Activated CD4-positive, alpha-beta T cell treated with anti-CD3 and anti-CD28 coated beads for 36 hours (primary cell): ENCODE measurements at regions not wholly inside any gene's neighbourhood (a gene's known extent, or its start where the extent isn't known, plus 50 kb on each side); places are given as distances from the start of the nearest gene placed in this dataset.
"Not testable (repeated sequence)": the region's sequence is repeated elsewhere in the genome, so short reads cannot be mapped to it uniquely, and the experiment has no call there.

Experiments
- ATAC-seq: fragments of 200-7000 bp; cut with Tn5 transposase; one replicate; pipeline ENCODE4 v1.10.0; 2021; ENCODE audit warnings: mild to moderate bottlenecking, moderate library complexity
- CTCF ChIA-PET: fragments of 350-600 bp; sonication (Branson Sonifier 250); formaldehyde crosslinking; loops from one replicate; lab custom pipeline; 2021; ENCODE audit warnings: antibody characterized with exemption; lab: Charles Lee
- POLR2A ChIA-PET: fragments of 350-600 bp; sonication (Branson Sonifier 250); formaldehyde crosslinking; loops from one replicate; lab custom pipeline; 2021; ENCODE audit warnings: antibody characterized with exemption, inconsistent platforms; lab: Charles Lee
- DNase-seq: peaks from one replicate; pipeline ENCODE4 v3.0.0-alpha.2; 2020
- H3K27ac Mint-ChIP-seq: one replicate; pipeline ENCODE4 v1.8.0; 2021; ENCODE audit warnings: mixed read lengths
- H3K27me3 Mint-ChIP-seq: one replicate; pipeline ENCODE4 v1.8.0; 2021; ENCODE audit warnings: mixed read lengths
- H3K36me3 Mint-ChIP-seq: one replicate; pipeline ENCODE4 v1.8.0; 2021; ENCODE audit warnings: low read depth, mixed read lengths
- H3K4me1 Mint-ChIP-seq: one replicate; pipeline ENCODE4 v1.8.0; 2021; ENCODE audit warnings: mixed read lengths
- H3K4me3 Mint-ChIP-seq: one replicate; pipeline ENCODE4 v1.8.0; 2021; ENCODE audit warnings: mild to moderate bottlenecking, moderate library complexity, mixed read lengths
- H3K9me3 Mint-ChIP-seq: one replicate; pipeline ENCODE4 v1.8.0; 2021; ENCODE audit warnings: low read depth, mixed read lengths
- intact Hi-C, 2 experiments: fragments of 100-400 bp; cut with DNase I in 1 of 2; cut with micrococcal nuclease in 1 of 2; formaldehyde crosslinking; loops; one replicate each; pipeline versions ENCODE4 v1.14.2 to v1.15.1; 2022 to 2024; cut with DNase I, micrococcal nuclease

GRCh38 chr2:87542599-87543174 lies 205.2 kb upstream of the PLGLB2 start:
- H3K27me3 Mint-ChIP-seq, CTCF ChIA-PET, H3K36me3 Mint-ChIP-seq, POLR2A ChIA-PET, intact Hi-C loops, H3K4me3 Mint-ChIP-seq, H3K9me3 Mint-ChIP-seq, H3K4me1 Mint-ChIP-seq: not testable (repeated sequence)
- DNase-seq (peak; percentile 60), ATAC-seq (peak; percentile 40)
- peak overlapping the region; percentile 70 for H3K27ac Mint-ChIP-seq

GRCh38 chr2:87543797-87544196 lies 204.1 kb upstream of the PLGLB2 start:
- DNase-seq, H3K36me3 Mint-ChIP-seq, H3K9me3 Mint-ChIP-seq, H3K4me1 Mint-ChIP-seq, intact Hi-C loops, CTCF ChIA-PET, H3K27ac Mint-ChIP-seq, H3K4me3 Mint-ChIP-seq, POLR2A ChIA-PET, H3K27me3 Mint-ChIP-seq: not testable (repeated sequence)
- peak; percentile 15 for ATAC-seq

GRCh38 chr2:87547106-87547505 lies 200.8 kb upstream of the PLGLB2 start:
- H3K36me3 Mint-ChIP-seq, H3K4me3 Mint-ChIP-seq, H3K9me3 Mint-ChIP-seq, DNase-seq, POLR2A ChIA-PET, intact Hi-C loops, H3K27ac Mint-ChIP-seq, CTCF ChIA-PET, ATAC-seq, H3K27me3 Mint-ChIP-seq: not testable (repeated sequence)
- H3K4me1 Mint-ChIP-seq, result peaks cover 10% of the 10 kb centered on the region

- peak; percentile 74 for ATAC-seq
- H3K4me1 Mint-ChIP-seq, CTCF ChIA-PET, POLR2A ChIA-PET, H3K9me3 Mint-ChIP-seq, H3K36me3 Mint-ChIP-seq, H3K27me3 Mint-ChIP-seq, DNase-seq, H3K4me3 Mint-ChIP-seq, intact Hi-C loops, H3K27ac Mint-ChIP-seq: not testable (repeated sequence)
Observed at GRCh38 chr2:87547966-87548365, 199.9 kb upstream of the PLGLB2 start.

GRCh38 chr2:87548681-87549536 lies 199.0 kb upstream of the PLGLB2 start:
- CTCF ChIA-PET, H3K27me3 Mint-ChIP-seq, intact Hi-C loops, POLR2A ChIA-PET, H3K36me3 Mint-ChIP-seq, H3K9me3 Mint-ChIP-seq, DNase-seq, H3K4me1 Mint-ChIP-seq: not testable (repeated sequence)
- peak; percentile 83 for ATAC-seq
- Mint-ChIP-seq H3K4me3 (peak overlapping the region; percentile 7), H3K27ac (peak overlapping the region; percentile 90)

- H3K27me3 Mint-ChIP-seq, intact Hi-C loops, DNase-seq, H3K36me3 Mint-ChIP-seq, H3K4me1 Mint-ChIP-seq, CTCF ChIA-PET, H3K9me3 Mint-ChIP-seq, H3K4me3 Mint-ChIP-seq, POLR2A ChIA-PET: not testable (repeated sequence)
- H3K27ac Mint-ChIP-seq, result peak overlapping the region; percentile 69
- peak; percentile 11 for ATAC-seq
Observed at GRCh38 chr2:87549561-87550202, 198.2 kb upstream of the PLGLB2 start.

- CTCF ChIA-PET, H3K27ac Mint-ChIP-seq, DNase-seq, H3K4me1 Mint-ChIP-seq, intact Hi-C loops, H3K27me3 Mint-ChIP-seq, POLR2A ChIA-PET, H3K36me3 Mint-ChIP-seq, H3K4me3 Mint-ChIP-seq, H3K9me3 Mint-ChIP-seq: not testable (repeated sequence)
- peak; percentile 67 for ATAC-seq
Observed at GRCh38 chr2:87554678-87555077, 193.2 kb upstream of the PLGLB2 start.

GRCh38 chr2:87555082-87555481 lies 192.8 kb upstream of the PLGLB2 start:
- POLR2A ChIA-PET, CTCF ChIA-PET, H3K27ac Mint-ChIP-seq, H3K9me3 Mint-ChIP-seq, H3K4me1 Mint-ChIP-seq, intact Hi-C loops, H3K36me3 Mint-ChIP-seq, H3K4me3 Mint-ChIP-seq, H3K27me3 Mint-ChIP-seq: not testable (repeated sequence)
- ATAC-seq (peak; percentile 86), DNase-seq (peak; percentile 49)

- H3K27ac Mint-ChIP-seq, H3K4me3 Mint-ChIP-seq, POLR2A ChIA-PET, H3K36me3 Mint-ChIP-seq, intact Hi-C loops, DNase-seq, ATAC-seq, H3K27me3 Mint-ChIP-seq, H3K9me3 Mint-ChIP-seq, H3K4me1 Mint-ChIP-seq, CTCF ChIA-PET: not testable (repeated sequence)
Observed at GRCh38 chr2:87559001-87559400, 188.9 kb upstream of the PLGLB2 start.

GRCh38 chr2:87559735-87560134 lies 188.2 kb upstream of the PLGLB2 start:
- H3K36me3 Mint-ChIP-seq, result not testable (repeated sequence)

GRCh38 chr2:87565116-87565515 lies 182.8 kb upstream of the PLGLB2 start:
- H3K4me1 Mint-ChIP-seq, result peaks cover 21% of the 10 kb centered on the region
- H3K4me3 Mint-ChIP-seq, DNase-seq, H3K9me3 Mint-ChIP-seq, H3K27me3 Mint-ChIP-seq, intact Hi-C loops, H3K36me3 Mint-ChIP-seq, POLR2A ChIA-PET, ATAC-seq, H3K27ac Mint-ChIP-seq, CTCF ChIA-PET: not testable (repeated sequence)

More at GRCh38 chr2:87559735-87560134, 188.2 kb upstream of the PLGLB2 start:
- H3K4me3 Mint-ChIP-seq, H3K9me3 Mint-ChIP-seq, intact Hi-C loops, H3K27me3 Mint-ChIP-seq, DNase-seq, POLR2A ChIA-PET, CTCF ChIA-PET, H3K27ac Mint-ChIP-seq, H3K4me1 Mint-ChIP-seq, ATAC-seq: not testable (repeated sequence)

- POLR2A ChIA-PET, CTCF ChIA-PET, H3K4me3 Mint-ChIP-seq, H3K27ac Mint-ChIP-seq, intact Hi-C loops, ATAC-seq, H3K36me3 Mint-ChIP-seq, H3K27me3 Mint-ChIP-seq, H3K9me3 Mint-ChIP-seq, DNase-seq: not testable (repeated sequence)
- H3K4me1 Mint-ChIP-seq, result peaks cover 21% of the 10 kb centered on the region
Observed at GRCh38 chr2:87566531-87566930, 181.4 kb upstream of the PLGLB2 start.
